ENCODE measurements at regions not wholly inside any gene's neighbourhood (a gene's known extent, or its start where the extent isn't known, plus 50 kb on each side); places are given as distances from the start of the nearest gene placed in this dataset.

- H3K36me3 ChIP-seq (ENCODE audit: control insufficient read depth in 1 of 2, insufficient read depth in 2 of 2, low read length in 2 of 2), result no peaks in the 10 kb centered on the region
- BruUV-seq (replicated peaks), result no TSS peak
- RAD21 ChIA-PET (ENCODE audit: low non-redundant PET in 1 of 2, low total read pairs in 2 of 2, uncharacterized antibody in 2 of 2, unreplicated experiment in 2 of 2), result no interaction called here
- no peak overlapping the region for H3K27ac ChIP-seq (ENCODE audit: low read depth, low read length)
- intact Hi-C loops (cut with micrococcal nuclease), result no loop called here
- H3K79me2 ChIP-seq (ENCODE audit: insufficient read depth, low read length), result no peaks in the 10 kb centered on the region
- TF ChIP-seq RAD21 (IDR thresholded peaks at IDR 0.05; ENCODE audit: low read depth), result no peak
- TF ChIP-seq SIN3A (IDR thresholded peaks at IDR 0.05; ENCODE audit: low read depth), result no peak
- no peak for TF ChIP-seq ZBTB33 (IDR thresholded peaks at IDR 0.05; ENCODE audit: extremely low read depth, insufficient replicate concordance, low read length)
- no peak for TF ChIP-seq ZNF274 (IDR thresholded peaks at IDR 0.05; ENCODE audit: low read depth, low read length)
- TF ChIP-seq CTCF (IDR thresholded peaks at IDR 0.05 in 2 of 3, conservative IDR thresholded peaks at IDR 0.05 in 1 of 3; ENCODE audit: borderline replicate concordance in 1 of 3, insufficient read depth in 1 of 3, low read depth in 2 of 3, low read length in 2 of 3), result no peak
- TF ChIP-seq ATF3 (IDR thresholded peaks at IDR 0.05), result no peak
- TF ChIP-seq POLR2AphosphoS5 (IDR thresholded peaks at IDR 0.05; ENCODE audit: low read depth, low read length), result no peak
- TF ChIP-seq ELF1 (IDR thresholded peaks at IDR 0.05; ENCODE audit: borderline replicate concordance, low read depth), result no peak
- TF ChIP-seq SP1 (IDR thresholded peaks at IDR 0.05; ENCODE audit: low read depth), result no peak
- no peak for TF ChIP-seq EGR1 (IDR thresholded peaks at IDR 0.05; ENCODE audit: low read depth)
- TF ChIP-seq CEBPB (IDR thresholded peaks at IDR 0.05; ENCODE audit: low read depth), result no peak
- TF ChIP-seq POLR2A (IDR thresholded peaks at IDR 0.05; ENCODE audit: borderline replicate concordance, extremely low read depth, insufficient read depth, insufficient read length), result no peak
- no peak for TF ChIP-seq TCF7L2 (IDR thresholded peaks at IDR 0.05; ENCODE audit: borderline replicate concordance, extremely low read depth, insufficient read depth, insufficient read length)
- no peak for TF ChIP-seq YY1 (IDR thresholded peaks at IDR 0.05; ENCODE audit: extremely low read depth, insufficient replicate concordance, low read depth, low read length)
- no peak overlapping the region for H2AFZ ChIP-seq (ENCODE audit: low read depth, low read length, poor library complexity, severe bottlenecking)
- no peaks in the 10 kb centered on the region for H3K9me2 ChIP-seq (ENCODE audit: insufficient read depth)
- H3K9ac ChIP-seq (ENCODE audit: low read length), result no peak overlapping the region
- no peaks in the 10 kb centered on the region for H3K9me3 ChIP-seq (ENCODE audit: control insufficient read depth in 1 of 2, insufficient read depth in 1 of 2, low read depth in 1 of 2, low read length in 2 of 2)
- CTCF ChIA-PET, result no interaction called here
- no peaks in the 10 kb centered on the region for H3K27me3 ChIP-seq (ENCODE audit: insufficient read depth, low read length)
- no peak overlapping the region for H3K4me3 ChIP-seq (replicated peaks in 1 of 2; ENCODE audit: low read depth in 1 of 2, low read length in 2 of 2)
- no peaks in the 10 kb centered on the region for H4K20me1 ChIP-seq (ENCODE audit: insufficient read depth)
- DNase-seq (ENCODE audit: low read depth, low spot score) (no peak), ATAC-seq (no peak)
- H3K4me2 ChIP-seq (ENCODE audit: low read length), result no peak overlapping the region
- H3K4me1 ChIP-seq (ENCODE audit: control insufficient read depth in 1 of 2, insufficient read depth in 2 of 2, low read length in 2 of 2), result no peaks in the 10 kb centered on the region
- POLR2A ChIA-PET, result no interaction called here
Measured at GRCh38 chr2:47996808-47997207, 90.5 kb upstream of the FBXO11 start.
